Brain microvascular endothelial cell (primary cell): ENCODE measurements at regions not wholly inside any gene's neighbourhood (a gene's known extent, or its start where the extent isn't known, plus 50 kb on each side); places are given as distances from the start of the nearest gene placed in this dataset.

Experiments
- DNase-seq: peaks from one replicate; pipeline ENCODE4 v3.0.0-alpha.2; 2020
- H3K27ac ChIP-seq: fragments of 250-450 bp; sonication (Bioruptor Pico); 2 replicates; pipeline ENCODE4 v1.5.1; 2020; ENCODE audit warnings: mild to moderate bottlenecking, moderate library complexity
- H3K27me3 ChIP-seq: fragments of 250-450 bp; sonication (Bioruptor Pico); replicated peaks from 2 replicates; pipeline ENCODE4 v1.5.1; 2020; ENCODE audit warnings: mild to moderate bottlenecking
- H3K36me3 ChIP-seq: fragments of 250-450 bp; sonication (Bioruptor Pico); replicated peaks from 2 replicates; pipeline ENCODE4 v1.5.1; 2020; ENCODE audit warnings: mild to moderate bottlenecking
- H3K4me3 ChIP-seq: 2 replicates; pipeline ENCODE4 v1.5.1; 2011; ENCODE audit warnings: low read depth, mild to moderate bottlenecking, control low read depth, low read length, moderate library complexity
- CTCF ChIP-seq: IDR thresholded peaks from 2 replicates; pipeline ENCODE4 v1.5.1; 2011; ENCODE audit warnings: low read depth, mild to moderate bottlenecking, moderate library complexity, low read length, control low read depth, inconsistent platforms; ENCODE audit errors: missing control alignments
- in situ Hi-C: cut with HindIII; loops from 2 replicates; pipeline ENCODE4 v1.10.0; 2017; ENCODE audit warnings: low sequenced_read_pairs, low pct_ligation_motif_present

DNA sequence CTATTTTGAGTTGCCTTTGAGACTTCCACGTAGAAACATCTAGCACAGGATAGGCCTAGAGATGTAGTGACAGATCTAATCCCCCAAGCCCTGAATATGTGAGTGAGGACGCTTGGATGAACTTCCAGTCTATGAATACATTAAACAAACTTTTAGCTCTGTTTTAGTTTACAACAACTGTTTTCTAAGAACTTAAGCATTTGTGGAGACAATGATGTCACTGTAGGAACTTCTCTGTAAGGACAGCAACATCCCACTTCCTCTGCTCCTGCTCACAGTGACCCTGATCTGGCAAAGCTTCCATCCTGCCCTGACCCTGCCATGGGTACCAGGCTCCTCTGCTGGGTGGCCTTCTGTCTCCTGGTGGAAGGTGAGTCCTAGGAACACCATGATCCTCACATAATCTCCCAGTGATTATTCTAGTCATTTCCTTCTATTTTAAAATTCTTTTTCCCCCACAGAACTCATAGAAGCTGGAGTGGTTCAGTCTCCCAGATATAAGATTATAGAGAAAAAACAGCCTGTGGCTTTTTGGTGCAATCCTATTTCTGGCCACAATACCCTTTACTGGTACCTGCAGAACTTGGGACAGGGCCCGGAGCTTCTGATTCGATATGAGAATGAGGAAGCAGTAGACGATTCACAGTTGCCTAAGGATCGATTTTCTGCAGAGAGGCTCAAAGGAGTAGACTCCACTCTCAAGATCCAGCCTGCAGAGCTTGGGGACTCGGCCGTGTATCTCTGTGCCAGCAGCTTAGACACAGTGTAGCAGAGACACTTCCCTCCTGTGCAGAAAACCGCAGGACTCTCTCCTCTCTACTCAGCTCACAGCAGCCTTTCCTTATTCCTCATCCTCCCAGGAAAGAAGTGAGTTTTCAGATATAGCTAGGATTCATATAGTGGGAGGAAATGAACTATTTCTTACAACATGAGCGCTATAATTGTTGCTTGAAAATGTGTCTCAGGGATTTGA lies 194.4 kb upstream of the PRSS1 start:
- Histone ChIP-seq H3K4me3 (no peak overlapping the region), H3K27me3 (no peaks in the 10 kb centered on the region), H3K36me3 (no peaks in the 10 kb centered on the region), H3K27ac (peak overlapping the region; percentile 10)
- in situ Hi-C loops, result no loop called here
- DNase-seq, result no peak
- TF ChIP-seq CTCF, result no peak

- no peak for TF ChIP-seq CTCF
- in situ Hi-C loops, result no loop called here
- no peak overlapping the region for H3K27ac ChIP-seq
- no peaks in the 10 kb centered on the region for H3K27me3 ChIP-seq
- H3K4me3 ChIP-seq, result no peak overlapping the region
- H3K36me3 ChIP-seq, result no peaks in the 10 kb centered on the region
- no peak for DNase-seq
Observed at GRCh38 chr7:142553216-142553615, 196.1 kb upstream of the PRSS1 start.

DNA sequence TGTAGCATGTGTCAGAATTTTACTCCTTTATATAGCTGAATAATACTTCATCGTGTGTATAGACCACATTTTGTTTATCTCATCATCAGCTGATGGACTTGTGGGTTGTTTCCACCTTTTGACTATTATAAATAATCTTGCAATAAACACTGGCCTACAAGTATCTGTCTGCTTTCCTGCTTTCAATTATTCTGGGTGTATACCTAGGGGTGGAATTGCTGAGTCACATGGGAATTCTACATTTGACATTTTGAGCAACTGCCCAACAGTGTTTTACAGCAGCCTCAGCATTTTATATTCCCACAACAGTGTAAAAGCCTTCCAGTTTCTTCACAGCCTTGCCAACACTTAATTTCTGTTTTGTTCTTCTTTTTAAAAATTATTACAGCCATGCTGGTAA lies 200.3 kb upstream of the PRSS1 start:
- DNase-seq, result no peak
- Histone ChIP-seq H3K36me3 (no peaks in the 10 kb centered on the region), H3K4me3 (no peak overlapping the region), H3K27me3 (no peaks in the 10 kb centered on the region), H3K27ac (no peak overlapping the region)
- TF ChIP-seq CTCF, result no peak
- in situ Hi-C loops, result no loop called here

GRCh38 chr7:142546452-142546851 lies 202.8 kb upstream of the PRSS1 start:
- in situ Hi-C loops, result no loop called here
- H3K4me3 ChIP-seq, result no peak overlapping the region
- no peak overlapping the region for H3K27ac ChIP-seq
- no peak for DNase-seq
- TF ChIP-seq CTCF, result no peak
- no peaks in the 10 kb centered on the region for H3K36me3 ChIP-seq
- no peaks in the 10 kb centered on the region for H3K27me3 ChIP-seq

GRCh38 chr7:142542942-142543341 lies 206.3 kb upstream of the PRSS1 start:
- no peak overlapping the region for H3K4me3 ChIP-seq
- H3K36me3 ChIP-seq, result no peaks in the 10 kb centered on the region
- no peak overlapping the region for H3K27ac ChIP-seq
- in situ Hi-C loops, result no loop called here
- TF ChIP-seq CTCF, result no peak
- no peaks in the 10 kb centered on the region for H3K27me3 ChIP-seq
- DNase-seq, result peak; percentile 68

- DNase-seq, result no peak
Observed at GRCh38 chr7:142542105-142542504, 207.2 kb upstream of the PRSS1 start.

More at GRCh38 chr7:142542105-142542504, 207.2 kb upstream of the PRSS1 start:
- in situ Hi-C loops, result no loop called here
- H3K27me3 ChIP-seq, result no peaks in the 10 kb centered on the region
- no peaks in the 10 kb centered on the region for H3K36me3 ChIP-seq
- H3K27ac ChIP-seq, result no peak overlapping the region
- H3K4me3 ChIP-seq, result no peak overlapping the region
- no peak for TF ChIP-seq CTCF
